ENCODE measurements at regions not wholly inside any gene's neighbourhood (a gene's known extent, or its start where the extent isn't known, plus 50 kb on each side); places are given as distances from the start of the nearest gene placed in this dataset.

GRCh38 chr4:4603067-4603466, 61.2 kb upstream of the STX18 start:
- no peak for DNase-seq
- Histone ChIP-seq H3F3A (ENCODE audit: insufficient read depth) (0 out of 2 replicates have a peak, but pooled peaks cover 6% of the 10 kb centered on the region), H3K79me2 (ENCODE audit: insufficient read depth) (no peaks in the 10 kb centered on the region), H3K4me3 (no peak overlapping the region), H3K27ac (no peak overlapping the region), H3K4me1 (ENCODE audit: insufficient read depth) (peaks cover 24% of the 10 kb centered on the region), H3K4me2 (ENCODE audit: unreplicated experiment) (no peak overlapping the region), H3K36me3 (ENCODE audit: low read depth) (no peaks in the 10 kb centered on the region), H2AFZ (no peak overlapping the region), H3K9me2 (ENCODE audit: insufficient read depth) (no peaks in the 10 kb centered on the region), H3K9me3 (ENCODE audit: low read depth) (no peaks in the 10 kb centered on the region), H3K27me3 (replicated peaks; ENCODE audit: insufficient read depth) (no peaks in the 10 kb centered on the region), H4K20me1 (ENCODE audit: insufficient read depth) (no peaks in the 10 kb centered on the region), H3K9ac (no peak overlapping the region)
- in situ Hi-C loops (cut with MboI): no loop called here
- WGBS, 2 experiments (ENCODE audit: low coverage in 1 of 2, low lambda C conversion rate in 2 of 2, missing lambda C conversion rate in 2 of 2): 63 to 68% methylated on average over 4 of the region's 4 CpGs
- TF ChIP-seq EZH2phosphoT487 (IDR thresholded peaks at IDR 0.05; ENCODE audit: insufficient read depth, low read depth) (no peak), EZH2 (IDR thresholded peaks at IDR 0.05; ENCODE audit: insufficient read depth, poor library complexity, severe bottlenecking) (no peak)

GRCh38 chr4:4602468-4602867, 60.6 kb upstream of the STX18 start:
- WGBS, 2 experiments (ENCODE audit: low coverage in 1 of 2, low lambda C conversion rate in 2 of 2, missing lambda C conversion rate in 2 of 2): 86 to 88% methylated on average over 2 of the region's 2 CpGs
- no peak for TF ChIP-seq EZH2phosphoT487 (IDR thresholded peaks at IDR 0.05; ENCODE audit: insufficient read depth, low read depth)
- Histone ChIP-seq H3K27me3 (replicated peaks; ENCODE audit: insufficient read depth) (no peaks in the 10 kb centered on the region), H3K79me2 (ENCODE audit: insufficient read depth) (no peaks in the 10 kb centered on the region), H3K9me2 (ENCODE audit: insufficient read depth) (no peaks in the 10 kb centered on the region), H4K20me1 (ENCODE audit: insufficient read depth) (no peaks in the 10 kb centered on the region), H3K4me2 (ENCODE audit: unreplicated experiment) (no peak overlapping the region), H3F3A (ENCODE audit: insufficient read depth) (0 out of 2 replicates have a peak, but pooled peaks cover 6% of the 10 kb centered on the region), H3K4me1 (ENCODE audit: insufficient read depth) (peaks cover 21% of the 10 kb centered on the region), H3K9me3 (ENCODE audit: low read depth) (no peaks in the 10 kb centered on the region), H3K4me3 (no peak overlapping the region), H3K36me3 (ENCODE audit: low read depth) (no peaks in the 10 kb centered on the region), H3K27ac (no peak overlapping the region), H2AFZ (no peak overlapping the region), H3K9ac (no peak overlapping the region)
- in situ Hi-C loops (cut with MboI): no loop called here
- no peak for DNase-seq

GRCh38 chr4:4601803-4602369, 60.0 kb upstream of the STX18 start:
- H3K9me2 ChIP-seq (ENCODE audit: insufficient read depth): no peaks in the 10 kb centered on the region
- H3F3A ChIP-seq (ENCODE audit: insufficient read depth): no peaks in the 10 kb centered on the region
- TF ChIP-seq EZH2phosphoT487 (IDR thresholded peaks at IDR 0.05; ENCODE audit: insufficient read depth, low read depth) (no peak), EZH2 (IDR thresholded peaks at IDR 0.05; ENCODE audit: insufficient read depth, poor library complexity, severe bottlenecking) (no peak)
- in situ Hi-C loops (cut with MboI): no loop called here
- no peaks in the 10 kb centered on the region for H3K9me3 ChIP-seq (ENCODE audit: low read depth)
- peaks cover 16% of the 10 kb centered on the region for H3K4me1 ChIP-seq (ENCODE audit: insufficient read depth)
- no peaks in the 10 kb centered on the region for H3K36me3 ChIP-seq (ENCODE audit: low read depth)
- H2AFZ ChIP-seq: no peak overlapping the region
- H3K79me2 ChIP-seq (ENCODE audit: insufficient read depth): no peaks in the 10 kb centered on the region
- H3K4me2 ChIP-seq (ENCODE audit: unreplicated experiment): no peak overlapping the region
- H3K27me3 ChIP-seq (replicated peaks; ENCODE audit: insufficient read depth): no peaks in the 10 kb centered on the region
- no peaks in the 10 kb centered on the region for H4K20me1 ChIP-seq (ENCODE audit: insufficient read depth)
- H3K4me3 ChIP-seq: no peak overlapping the region
- H3K9ac ChIP-seq: no peak overlapping the region
- H3K27ac ChIP-seq: no peak overlapping the region
- WGBS, 2 experiments (ENCODE audit: low coverage in 1 of 2, low lambda C conversion rate in 2 of 2, missing lambda C conversion rate in 2 of 2): 90 to 91% methylated on average over 13 of the region's 13 CpGs
- DNase-seq: no peak

GRCh38 chr4:4599481-4600275, 57.8 kb upstream of the STX18 start:
- DNase-seq: no peak
- H3K27ac ChIP-seq: no peak overlapping the region
- H3K9me3 ChIP-seq (ENCODE audit: low read depth): no peaks in the 10 kb centered on the region
- peaks cover 5% of the 10 kb centered on the region; the same call in 1 of the 2 replicates for H3K4me1 ChIP-seq (ENCODE audit: insufficient read depth)
- no peaks in the 10 kb centered on the region for H3K27me3 ChIP-seq (replicated peaks; ENCODE audit: insufficient read depth)
- in situ Hi-C loops (cut with MboI): no loop called here
- no peaks in the 10 kb centered on the region for H4K20me1 ChIP-seq (ENCODE audit: insufficient read depth)
- H3K4me2 ChIP-seq (ENCODE audit: unreplicated experiment): no peak overlapping the region
- no peaks in the 10 kb centered on the region for H3F3A ChIP-seq (ENCODE audit: insufficient read depth)
- WGBS, 2 experiments (ENCODE audit: low coverage in 1 of 2, low lambda C conversion rate in 2 of 2, missing lambda C conversion rate in 2 of 2): 77 to 79% methylated on average over 8 of the region's 8 CpGs
- no peak overlapping the region for H3K9ac ChIP-seq
- no peak overlapping the region for H3K4me3 ChIP-seq
- H3K36me3 ChIP-seq (ENCODE audit: low read depth): no peaks in the 10 kb centered on the region
- H2AFZ ChIP-seq: no peak overlapping the region
- H3K9me2 ChIP-seq (ENCODE audit: insufficient read depth): no peaks in the 10 kb centered on the region
- TF ChIP-seq EZH2 (IDR thresholded peaks at IDR 0.05; ENCODE audit: insufficient read depth, poor library complexity, severe bottlenecking) (no peak), EZH2phosphoT487 (IDR thresholded peaks at IDR 0.05; ENCODE audit: insufficient read depth, low read depth) (no peak)
- H3K79me2 ChIP-seq (ENCODE audit: insufficient read depth): no peaks in the 10 kb centered on the region

All from GM23248 (cell line).